GM19372 (cell line): ENCODE measurements at regions not wholly inside any gene's neighbourhood (a gene's known extent, or its start where the extent isn't known, plus 50 kb on each side); places are given as distances from the start of the nearest gene placed in this dataset.
"Not testable (repeated sequence)": the region's sequence is repeated elsewhere in the genome, so short reads cannot be mapped to it uniquely, and the experiment has no call there.

Experiments used
- ATAC-seq: cut with Tn5 transposase; IDR thresholded peaks from one replicate; pipeline ENCODE4 v1.9.1; 2021; ENCODE audit warnings: mild to moderate bottlenecking, low read depth, moderate library complexity; ENCODE audit not compliant: unreplicated experiment

DNA sequence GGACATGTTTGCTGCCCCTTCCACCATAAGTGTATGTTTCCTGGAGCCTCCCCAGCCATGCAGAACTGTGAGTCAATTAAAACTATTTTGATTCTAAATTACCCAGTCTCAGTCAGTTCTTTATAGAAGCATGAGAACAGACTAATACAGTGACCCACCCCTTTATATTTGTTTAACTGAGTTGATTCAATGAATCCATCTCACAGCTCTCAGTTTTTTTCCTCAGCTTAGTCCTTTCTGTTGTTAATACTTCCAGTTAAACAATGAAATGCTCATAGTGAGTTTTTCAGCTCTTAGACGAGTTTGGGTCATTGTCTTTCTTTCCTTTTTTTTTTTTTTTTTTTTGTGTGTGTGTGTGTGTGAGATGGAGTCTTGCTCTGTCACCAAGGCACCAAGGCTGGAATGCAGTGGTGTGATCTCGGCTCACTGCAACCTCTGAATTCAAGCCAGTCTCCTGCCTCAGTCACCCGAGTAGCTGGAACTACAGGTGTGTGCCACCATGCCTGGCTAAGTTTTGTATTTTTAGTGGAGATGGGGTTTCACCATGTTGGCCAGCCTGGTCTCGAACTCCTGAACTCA lies 627.4 kb downstream of the SPATA31A7 start:
- ATAC-seq: not testable (repeated sequence)

- ATAC-seq: peak; percentile 62
Observed at GRCh38 chr9:61853624-61854259, 663.9 kb downstream of the SPATA31A7 start.

DNA sequence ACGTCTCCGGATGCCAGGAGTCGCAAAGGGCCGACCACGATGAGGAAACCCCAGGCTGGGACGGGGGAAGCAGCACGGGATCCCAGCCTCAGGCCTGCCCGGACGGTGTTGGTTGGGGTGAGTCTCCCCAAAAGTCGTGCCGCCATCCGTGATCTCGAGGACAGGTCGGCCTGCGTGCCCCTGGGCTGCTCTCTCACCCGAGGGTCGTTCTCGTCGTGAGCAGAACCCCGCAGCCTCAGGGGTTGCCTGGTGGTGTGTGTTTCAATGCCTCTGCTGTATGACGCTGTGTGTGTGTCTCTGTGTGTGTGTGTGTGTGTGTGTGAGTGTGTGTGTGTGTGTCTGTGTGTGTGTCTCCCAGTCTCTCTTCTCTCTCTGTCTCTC lies 664.4 kb downstream of the SPATA31A7 start:
- ATAC-seq: not testable (repeated sequence)

DNA sequence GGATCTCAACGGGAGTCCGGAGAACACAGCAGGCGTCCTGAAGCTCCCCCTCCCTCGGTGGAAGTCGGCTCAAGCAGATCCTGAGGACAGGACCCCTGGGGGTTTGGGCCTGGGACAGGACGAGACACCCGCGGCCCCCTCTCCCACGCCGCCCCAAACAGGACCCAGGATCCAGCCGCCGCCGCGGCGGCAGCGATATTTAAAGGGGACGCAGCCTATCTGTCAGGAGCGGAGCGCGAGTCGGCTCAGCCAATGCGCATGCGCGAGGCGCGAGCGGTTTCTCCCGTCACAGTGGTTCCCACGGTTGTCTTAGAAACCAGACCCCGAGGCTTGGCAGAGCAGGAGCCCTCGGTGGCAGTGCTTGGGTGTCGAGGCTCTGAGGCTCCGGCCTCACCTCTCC lies 666.4 kb downstream of the SPATA31A7 start:
- peak; percentile 37 for ATAC-seq

DNA sequence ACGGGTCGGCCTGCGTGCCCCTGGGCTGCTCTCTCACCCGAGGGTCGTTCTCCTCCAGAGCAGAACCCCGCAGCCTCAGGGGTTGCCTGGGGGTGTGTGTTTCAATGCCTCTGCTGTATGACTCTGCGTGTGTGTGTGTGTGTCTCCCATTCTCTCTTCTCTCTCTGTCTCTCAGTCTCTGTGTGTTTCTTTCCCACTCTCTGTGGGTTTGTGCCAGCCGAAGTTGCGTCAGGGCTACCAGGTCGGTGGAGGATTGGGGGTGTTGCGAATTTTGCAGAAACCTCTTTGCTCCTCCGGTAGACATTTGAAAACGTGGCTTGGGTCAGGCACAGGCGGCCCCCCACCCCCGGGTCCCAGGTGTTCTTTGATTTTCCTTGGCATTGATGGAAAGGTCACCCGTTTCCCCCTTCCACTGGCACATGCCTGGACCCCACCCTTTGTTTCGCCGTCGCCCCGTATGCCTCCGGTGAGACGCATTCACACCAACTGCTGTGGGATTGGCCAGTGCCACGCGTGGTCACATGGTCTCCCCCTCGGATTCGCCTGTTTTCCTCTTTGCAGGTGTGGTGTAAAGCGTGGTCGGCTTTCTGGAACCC lies 667.1 kb downstream of the SPATA31A7 start:
- not testable (repeated sequence) for ATAC-seq

GRCh38 chr9:61857709-61858351 lies 668.0 kb downstream of the SPATA31A7 start:
- peak; percentile 83 for ATAC-seq

DNA sequence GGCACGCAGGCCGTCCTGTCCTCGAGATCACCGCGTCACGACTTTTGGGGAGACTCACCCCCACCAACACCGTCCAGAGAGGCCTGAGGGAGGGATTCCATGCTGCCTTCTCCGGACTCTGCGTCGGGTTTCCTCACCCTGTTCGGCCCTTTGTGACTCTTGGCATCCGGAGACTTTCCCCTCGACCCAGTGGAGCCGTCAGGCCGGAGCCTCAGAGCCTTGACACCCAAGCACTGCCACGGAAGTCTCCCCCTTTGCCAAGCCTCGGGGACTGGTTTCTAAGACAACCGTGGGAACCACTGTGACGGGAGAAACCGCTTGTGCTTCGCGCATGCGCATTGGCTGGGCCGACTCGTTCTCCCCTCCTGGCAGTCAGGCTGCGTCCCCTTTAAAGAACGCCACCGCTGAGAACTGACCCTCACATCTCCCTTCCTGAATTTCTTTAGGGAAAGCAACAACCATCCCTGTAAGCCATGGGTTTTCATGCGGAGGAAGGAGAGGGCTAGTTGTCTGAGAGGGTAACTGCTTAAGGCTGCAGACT lies 672.7 kb downstream of the SPATA31A7 start:
- ATAC-seq: peak; percentile 68

GRCh38 chr9:61864463-61864862 lies 674.6 kb downstream of the SPATA31A7 start:
- not testable (repeated sequence) for ATAC-seq

DNA sequence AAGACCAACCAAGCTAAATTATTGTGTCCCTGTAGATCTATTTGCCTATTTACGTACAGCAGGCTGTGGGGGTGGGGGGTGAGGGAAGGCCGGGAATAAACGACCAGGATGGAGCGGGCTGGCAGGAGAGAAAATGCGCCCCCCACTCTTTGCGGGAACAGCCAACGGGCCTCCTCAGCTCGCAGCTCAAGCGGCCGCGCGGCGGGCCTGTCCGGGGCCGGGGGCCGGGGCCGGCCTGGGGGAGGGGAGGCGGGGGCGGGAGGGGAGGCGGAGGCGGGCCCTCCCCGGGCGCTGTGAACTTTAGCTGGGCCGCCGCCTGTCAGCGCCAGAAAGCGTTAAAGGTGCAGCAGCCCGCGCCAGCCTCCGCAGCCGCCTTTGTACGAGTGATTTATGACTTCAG lies 679.1 kb downstream of the SPATA31A7 start:
- ATAC-seq: not testable (repeated sequence)

DNA sequence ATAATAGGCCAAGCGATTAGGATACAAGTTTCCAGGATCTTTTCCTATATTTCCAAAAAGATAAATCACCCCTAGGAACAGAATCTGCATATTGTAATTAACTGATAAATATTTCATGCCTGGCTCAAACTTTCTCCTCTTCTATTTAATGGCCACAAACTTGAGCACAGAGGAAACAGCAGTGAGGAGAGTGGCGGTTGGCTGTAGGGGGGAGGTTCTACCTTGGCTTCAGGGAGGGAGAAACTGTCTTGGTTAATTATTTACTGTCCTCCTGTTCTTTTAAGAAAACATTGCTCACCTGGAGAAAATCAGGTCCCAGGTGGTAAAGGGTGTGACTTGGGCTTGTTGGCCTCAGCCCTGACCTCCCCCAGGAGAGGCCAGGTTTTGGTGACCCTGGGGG lies 682.5 kb downstream of the SPATA31A7 start:
- ATAC-seq: not testable (repeated sequence)
